ENCODE measurements at regions not wholly inside any gene's neighbourhood (a gene's known extent, or its start where the extent isn't known, plus 50 kb on each side); places are given as distances from the start of the nearest gene placed in this dataset.
"Not testable (repeated sequence)": the region's sequence is repeated elsewhere in the genome, so short reads cannot be mapped to it uniquely, and the experiment has no call there.

GRCh38 chr4:4004036-4004435 is 222.7 kb downstream of the OTOP1 start:
- H3K4me3 Mint-ChIP-seq; H3K9me3 Mint-ChIP-seq (ENCODE audit: low read depth); H3K27me3 Mint-ChIP-seq; H3K27ac Mint-ChIP-seq; H3K36me3 Mint-ChIP-seq; ATAC-seq; DNase-seq; H3K4me1 Mint-ChIP-seq; CTCF ChIA-PET: not testable (repeated sequence)

DNA sequence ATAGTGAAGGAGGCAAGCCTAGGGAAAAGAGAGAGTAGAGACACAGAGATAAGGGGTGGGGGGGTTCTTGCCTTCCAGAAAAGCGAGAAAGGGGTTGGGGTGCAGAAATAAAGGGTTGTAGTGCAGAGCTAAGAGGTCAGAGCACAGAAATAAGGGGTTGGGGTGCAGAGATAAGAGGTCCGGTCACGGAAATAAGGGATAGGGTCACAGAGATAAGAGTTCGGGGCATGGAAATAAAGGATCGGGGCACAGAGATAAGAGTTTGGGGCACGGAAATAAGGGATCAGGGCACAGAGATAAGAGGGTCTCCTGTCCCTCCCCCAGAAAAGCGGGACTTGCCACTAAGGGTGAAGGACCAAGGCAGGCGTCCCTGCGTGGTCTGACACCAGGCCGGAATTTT is 222.0 kb downstream of the OTOP1 start:
- CTCF ChIA-PET; H3K4me3 Mint-ChIP-seq; H3K27ac Mint-ChIP-seq; H3K4me1 Mint-ChIP-seq; DNase-seq; H3K9me3 Mint-ChIP-seq (ENCODE audit: low read depth); H3K27me3 Mint-ChIP-seq; ATAC-seq; H3K36me3 Mint-ChIP-seq: not testable (repeated sequence)

- H3K4me1 Mint-ChIP-seq; H3K4me3 Mint-ChIP-seq; CTCF ChIA-PET; ATAC-seq; H3K27ac Mint-ChIP-seq; H3K27me3 Mint-ChIP-seq; H3K9me3 Mint-ChIP-seq (ENCODE audit: low read depth); DNase-seq; H3K36me3 Mint-ChIP-seq: not testable (repeated sequence)
These were observed 220.4 kb downstream of the OTOP1 start for GRCh38 chr4:4006356-4006755.

- H3K4me1 Mint-ChIP-seq = not testable (repeated sequence)
These were observed 207.7 kb downstream of the OTOP1 start for GRCh38 chr4:4019071-4019470.

DNA sequence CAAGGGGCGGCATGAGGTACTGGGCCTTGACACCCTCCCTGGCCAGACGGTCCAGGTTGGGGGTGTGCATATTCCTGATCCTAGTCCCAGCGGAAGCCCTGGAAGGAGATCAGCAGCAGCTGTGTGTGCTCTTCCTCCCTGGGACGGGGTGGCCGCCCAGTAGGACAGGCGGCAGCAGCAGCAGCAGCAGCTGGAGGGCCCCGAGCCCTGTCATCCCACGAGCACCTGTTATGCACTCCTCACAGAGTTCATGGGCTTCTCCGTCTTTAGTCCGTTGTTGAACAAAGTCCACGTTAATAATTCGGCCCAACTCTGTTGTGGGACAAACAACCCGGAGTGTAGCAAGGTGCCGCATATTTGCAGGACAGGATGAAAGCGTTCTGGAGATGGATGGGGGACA is 205.6 kb downstream of the OTOP1 start:
- ATAC-seq; H3K27ac Mint-ChIP-seq; DNase-seq; H3K4me1 Mint-ChIP-seq; H3K36me3 Mint-ChIP-seq; H3K4me3 Mint-ChIP-seq; H3K9me3 Mint-ChIP-seq (ENCODE audit: low read depth); CTCF ChIA-PET: not testable (repeated sequence)
- peaks cover 21% of the 10 kb centered on the region for H3K27me3 Mint-ChIP-seq

More at GRCh38 chr4:4019071-4019470, 207.7 kb downstream of the OTOP1 start:
- H3K9me3 Mint-ChIP-seq (ENCODE audit: low read depth); DNase-seq; H3K27ac Mint-ChIP-seq; ATAC-seq; H3K36me3 Mint-ChIP-seq; CTCF ChIA-PET; H3K4me3 Mint-ChIP-seq: not testable (repeated sequence)
- peaks cover 29% of the 10 kb centered on the region for H3K27me3 Mint-ChIP-seq

GRCh38 chr4:4026708-4027107 is 200.0 kb downstream of the OTOP1 start:
- CTCF ChIA-PET; H3K27me3 Mint-ChIP-seq; ATAC-seq; H3K27ac Mint-ChIP-seq; DNase-seq; H3K4me3 Mint-ChIP-seq; H3K9me3 Mint-ChIP-seq (ENCODE audit: low read depth); H3K4me1 Mint-ChIP-seq; H3K36me3 Mint-ChIP-seq: not testable (repeated sequence)

DNA sequence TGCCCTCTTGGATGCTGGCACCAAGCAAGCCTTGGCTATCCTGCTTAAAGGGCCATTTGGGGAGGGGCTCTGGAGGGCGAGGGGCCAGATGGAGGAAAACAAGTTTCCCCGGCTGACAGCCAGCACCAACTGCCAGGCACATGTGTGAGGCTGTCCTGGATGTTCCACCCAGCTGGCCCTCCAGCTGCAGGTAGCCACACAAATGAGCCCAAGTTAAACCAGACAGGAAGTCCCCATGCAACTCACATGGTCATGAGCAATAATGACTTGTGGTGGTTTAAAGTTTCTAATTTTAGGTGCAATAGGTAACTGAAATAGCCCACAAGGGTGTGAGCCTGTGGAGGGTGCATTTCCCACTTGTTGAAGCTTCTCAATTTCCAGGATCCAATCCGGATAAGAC is 198.0 kb downstream of the OTOP1 start:
- H3K9me3 Mint-ChIP-seq (ENCODE audit: low read depth); CTCF ChIA-PET; H3K27ac Mint-ChIP-seq; ATAC-seq; H3K4me1 Mint-ChIP-seq; DNase-seq; H3K4me3 Mint-ChIP-seq; H3K27me3 Mint-ChIP-seq; H3K36me3 Mint-ChIP-seq: not testable (repeated sequence)

- CTCF ChIA-PET; ATAC-seq; H3K4me1 Mint-ChIP-seq; H3K9me3 Mint-ChIP-seq (ENCODE audit: low read depth); H3K36me3 Mint-ChIP-seq; H3K4me3 Mint-ChIP-seq; DNase-seq; H3K27ac Mint-ChIP-seq; H3K27me3 Mint-ChIP-seq: not testable (repeated sequence)
These were observed 196.2 kb downstream of the OTOP1 start for GRCh38 chr4:4030509-4030908.

DNA sequence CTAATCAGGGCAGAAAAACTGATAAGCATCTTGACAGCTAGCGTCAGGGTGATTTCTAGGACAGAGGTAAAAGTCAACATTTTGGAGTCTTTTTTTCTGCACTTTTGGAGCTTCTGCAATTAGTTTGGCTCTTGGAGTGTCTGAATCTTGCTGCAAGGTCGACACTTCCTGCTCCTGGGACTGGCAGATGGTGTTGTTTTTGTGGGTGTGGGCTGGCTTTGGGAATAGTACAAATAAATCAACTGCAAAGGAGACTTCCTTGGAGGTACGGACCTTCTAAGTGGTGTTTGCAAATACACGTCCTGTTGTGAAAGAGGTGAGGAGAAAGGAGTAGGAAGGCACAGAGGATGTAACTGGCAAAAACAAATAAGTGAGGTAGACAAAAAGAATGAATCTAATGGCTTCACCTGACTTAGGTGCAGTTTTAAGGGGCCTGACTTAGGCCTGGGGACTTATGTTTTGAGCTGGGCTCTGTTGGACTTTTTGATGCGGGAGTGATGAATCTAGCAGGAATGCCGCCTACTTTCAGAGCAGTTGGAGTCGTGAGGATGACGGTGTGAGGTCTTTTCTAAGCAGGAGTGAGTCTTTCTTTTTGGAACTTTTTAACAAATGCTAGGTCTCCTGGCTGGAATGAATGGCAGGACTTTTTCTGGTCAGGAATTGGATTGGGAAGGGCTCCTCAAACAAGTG is 195.1 kb downstream of the OTOP1 start:
- H3K36me3 Mint-ChIP-seq; DNase-seq; H3K4me1 Mint-ChIP-seq; CTCF ChIA-PET; ATAC-seq; H3K27me3 Mint-ChIP-seq; H3K4me3 Mint-ChIP-seq; H3K27ac Mint-ChIP-seq; H3K9me3 Mint-ChIP-seq (ENCODE audit: low read depth): not testable (repeated sequence)

DNA sequence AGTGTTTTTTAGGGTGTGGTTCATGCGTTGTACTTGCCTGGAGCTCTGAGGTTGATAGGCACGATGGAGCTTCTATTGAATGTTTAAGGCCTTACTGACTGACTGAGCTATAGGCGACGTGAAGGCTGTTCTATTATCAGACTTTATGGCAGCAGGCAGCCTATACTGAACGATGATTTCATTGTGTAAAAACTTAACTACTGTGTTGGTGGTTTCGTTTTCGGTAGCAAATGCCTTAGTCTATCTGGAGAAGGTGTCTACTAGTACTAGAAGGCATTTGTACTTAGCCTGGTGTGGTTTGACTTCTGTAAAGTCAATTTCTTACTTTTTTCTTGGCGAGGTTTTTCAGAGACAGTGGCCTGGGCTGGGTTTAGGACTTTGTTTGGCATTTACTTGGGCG is 194.4 kb downstream of the OTOP1 start:
- H3K27me3 Mint-ChIP-seq; DNase-seq; CTCF ChIA-PET; H3K27ac Mint-ChIP-seq; ATAC-seq; H3K4me3 Mint-ChIP-seq; H3K36me3 Mint-ChIP-seq; H3K9me3 Mint-ChIP-seq (ENCODE audit: low read depth); H3K4me1 Mint-ChIP-seq: not testable (repeated sequence)

GRCh38 chr4:4032801-4033605 is 193.7 kb downstream of the OTOP1 start:
- H3K4me3 Mint-ChIP-seq; H3K9me3 Mint-ChIP-seq (ENCODE audit: low read depth); ATAC-seq; H3K27ac Mint-ChIP-seq; H3K27me3 Mint-ChIP-seq; H3K36me3 Mint-ChIP-seq; CTCF ChIA-PET; DNase-seq; H3K4me1 Mint-ChIP-seq: not testable (repeated sequence)

- DNase-seq; H3K27me3 Mint-ChIP-seq; H3K4me1 Mint-ChIP-seq; H3K27ac Mint-ChIP-seq; H3K9me3 Mint-ChIP-seq (ENCODE audit: low read depth); ATAC-seq; CTCF ChIA-PET; H3K4me3 Mint-ChIP-seq; H3K36me3 Mint-ChIP-seq: not testable (repeated sequence)
These were observed 189.2 kb downstream of the OTOP1 start for GRCh38 chr4:4037399-4038138.

- CTCF ChIA-PET; H3K4me1 Mint-ChIP-seq; H3K4me3 Mint-ChIP-seq; ATAC-seq; DNase-seq; H3K27ac Mint-ChIP-seq; H3K36me3 Mint-ChIP-seq; H3K9me3 Mint-ChIP-seq (ENCODE audit: low read depth): not testable (repeated sequence)
- H3K27me3 Mint-ChIP-seq = peaks cover 46% of the 10 kb centered on the region
These were observed 180.9 kb downstream of the OTOP1 start for GRCh38 chr4:4045823-4046222.

GRCh38 chr4:4046686-4047085 is 180.0 kb downstream of the OTOP1 start:
- H3K9me3 Mint-ChIP-seq (ENCODE audit: low read depth); ATAC-seq; H3K4me3 Mint-ChIP-seq; H3K4me1 Mint-ChIP-seq; H3K36me3 Mint-ChIP-seq; H3K27ac Mint-ChIP-seq; CTCF ChIA-PET; DNase-seq: not testable (repeated sequence)
- peaks cover 46% of the 10 kb centered on the region for H3K27me3 Mint-ChIP-seq
